ENCODE measurements at regions not wholly inside any gene's neighbourhood (a gene's known extent, or its start where the extent isn't known, plus 50 kb on each side); places are given as distances from the start of the nearest gene placed in this dataset.

DNA sequence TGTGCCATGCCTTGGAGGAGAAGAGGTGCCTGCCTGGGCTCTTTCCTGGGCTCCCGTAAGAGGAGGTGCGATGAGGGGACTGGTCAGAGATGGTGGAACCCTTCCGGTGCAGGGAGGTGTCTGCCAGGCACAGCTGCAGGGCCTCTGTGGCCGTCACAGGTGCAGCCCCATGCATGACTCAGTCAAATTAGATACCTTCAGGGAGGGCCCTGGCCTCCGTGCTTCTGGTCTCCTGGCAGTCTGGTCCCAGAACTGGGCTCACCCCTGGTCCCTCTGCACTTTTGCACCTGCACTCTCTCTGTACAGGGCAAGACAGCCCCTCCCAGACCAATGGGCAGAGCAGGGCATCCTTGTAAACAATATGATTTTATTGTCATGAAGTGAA lies 49.9 kb upstream of the LRPAP1 start:
- TF ChIP-seq, protein P1, sequence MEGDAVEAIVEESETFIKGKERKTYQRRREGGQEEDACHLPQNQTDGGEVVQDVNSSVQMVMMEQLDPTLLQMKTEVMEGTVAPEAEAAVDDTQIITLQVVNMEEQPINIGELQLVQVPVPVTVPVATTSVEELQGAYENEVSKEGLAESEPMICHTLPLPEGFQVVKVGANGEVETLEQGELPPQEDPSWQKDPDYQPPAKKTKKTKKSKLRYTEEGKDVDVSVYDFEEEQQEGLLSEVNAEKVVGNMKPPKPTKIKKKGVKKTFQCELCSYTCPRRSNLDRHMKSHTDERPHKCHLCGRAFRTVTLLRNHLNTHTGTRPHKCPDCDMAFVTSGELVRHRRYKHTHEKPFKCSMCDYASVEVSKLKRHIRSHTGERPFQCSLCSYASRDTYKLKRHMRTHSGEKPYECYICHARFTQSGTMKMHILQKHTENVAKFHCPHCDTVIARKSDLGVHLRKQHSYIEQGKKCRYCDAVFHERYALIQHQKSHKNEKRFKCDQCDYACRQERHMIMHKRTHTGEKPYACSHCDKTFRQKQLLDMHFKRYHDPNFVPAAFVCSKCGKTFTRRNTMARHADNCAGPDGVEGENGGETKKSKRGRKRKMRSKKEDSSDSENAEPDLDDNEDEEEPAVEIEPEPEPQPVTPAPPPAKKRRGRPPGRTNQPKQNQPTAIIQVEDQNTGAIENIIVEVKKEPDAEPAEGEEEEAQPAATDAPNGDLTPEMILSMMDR (IDR thresholded peaks at IDR 0.05) = no peak
- TF ChIP-seq POLR2A (IDR thresholded peaks at IDR 0.05) = no peak

Data from lower leg skin (tissue), 3 donors.